GM21825 (cell line): ENCODE measurements at regions not wholly inside any gene's neighbourhood (a gene's known extent, or its start where the extent isn't known, plus 50 kb on each side); places are given as distances from the start of the nearest gene placed in this dataset.
"Not testable (repeated sequence)": the region's sequence is repeated elsewhere in the genome, so short reads cannot be mapped to it uniquely, and the experiment has no call there.

Experiments
- ATAC-seq: cut with Tn5 transposase; IDR thresholded peaks from one replicate; pipeline ENCODE4 v1.9.1; 2021; ENCODE audit warnings: mild to moderate bottlenecking, moderate library complexity; ENCODE audit not compliant: unreplicated experiment

DNA sequence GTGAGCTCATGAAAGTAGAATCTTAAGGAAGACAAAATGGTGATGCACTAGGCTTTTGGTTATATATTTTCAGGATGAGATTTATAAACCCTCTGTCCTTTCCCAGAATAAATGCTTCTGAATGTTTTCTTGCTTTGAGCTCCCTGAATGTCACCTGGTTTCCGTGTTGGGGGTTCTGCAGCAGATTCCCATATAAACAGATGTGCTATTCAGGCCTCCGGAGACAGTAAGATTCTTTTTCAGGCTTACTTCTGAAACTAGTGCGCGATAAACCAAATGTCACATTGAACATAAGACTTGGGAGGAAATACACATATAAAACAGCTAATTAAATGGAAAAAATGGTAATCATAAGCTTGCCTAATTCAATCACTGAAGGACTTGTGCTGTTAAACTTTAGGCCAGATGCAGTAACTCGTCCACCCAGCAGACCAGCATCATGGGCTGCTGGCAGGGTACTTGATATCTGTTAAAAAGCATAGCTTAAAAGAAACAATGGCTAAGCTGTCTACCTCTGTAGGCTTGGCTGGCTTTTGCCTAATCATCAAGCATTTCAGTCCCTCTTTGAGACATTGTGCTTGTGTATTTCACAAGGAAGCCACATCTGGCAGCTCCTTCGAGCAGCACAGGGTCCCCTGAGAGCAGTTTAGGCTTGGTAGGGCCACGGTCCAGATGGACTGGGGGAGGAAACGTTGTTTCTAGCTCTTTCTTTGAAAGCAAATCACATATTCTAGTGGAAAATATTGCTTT lies 281.2 kb upstream of the KIAA1217 start:
- no peak for ATAC-seq

DNA sequence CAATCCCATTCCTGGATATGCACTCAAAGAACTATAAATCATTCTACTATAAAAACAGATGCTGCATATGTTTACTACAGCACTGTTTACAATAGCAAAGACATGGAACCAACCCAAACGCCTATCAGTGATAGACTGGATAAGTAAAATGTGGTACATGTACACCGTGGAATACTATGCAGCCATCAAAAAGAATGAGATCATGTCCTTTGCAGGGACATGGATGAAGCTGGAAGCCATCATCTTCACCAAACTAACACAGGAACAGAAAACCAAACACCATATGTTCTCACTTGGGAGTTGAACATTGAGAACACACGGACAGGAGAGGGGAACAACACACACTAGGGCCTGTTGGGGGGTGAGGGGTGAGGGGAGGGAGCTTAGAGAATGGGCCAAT lies 274.9 kb upstream of the KIAA1217 start:
- not testable (repeated sequence) for ATAC-seq

DNA sequence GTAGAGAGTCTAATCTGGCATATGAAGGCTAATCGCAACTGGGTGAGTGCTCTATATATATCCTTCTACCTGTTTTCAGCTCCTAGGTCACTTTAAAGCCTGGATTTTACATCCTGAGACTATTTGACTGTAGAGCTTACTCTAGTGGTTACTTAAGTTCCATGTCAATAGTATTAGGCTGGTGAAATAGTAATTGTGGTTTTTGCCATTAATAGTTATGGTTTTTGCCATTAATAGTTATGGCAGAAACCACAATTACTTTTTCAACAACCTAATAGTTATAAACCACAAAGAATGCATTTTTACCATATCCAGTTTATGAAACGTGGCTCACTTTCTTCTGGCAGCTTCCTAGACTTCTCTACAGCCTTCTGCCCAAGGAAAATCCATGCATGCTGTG lies 263.1 kb upstream of the KIAA1217 start:
- no peak for ATAC-seq

DNA sequence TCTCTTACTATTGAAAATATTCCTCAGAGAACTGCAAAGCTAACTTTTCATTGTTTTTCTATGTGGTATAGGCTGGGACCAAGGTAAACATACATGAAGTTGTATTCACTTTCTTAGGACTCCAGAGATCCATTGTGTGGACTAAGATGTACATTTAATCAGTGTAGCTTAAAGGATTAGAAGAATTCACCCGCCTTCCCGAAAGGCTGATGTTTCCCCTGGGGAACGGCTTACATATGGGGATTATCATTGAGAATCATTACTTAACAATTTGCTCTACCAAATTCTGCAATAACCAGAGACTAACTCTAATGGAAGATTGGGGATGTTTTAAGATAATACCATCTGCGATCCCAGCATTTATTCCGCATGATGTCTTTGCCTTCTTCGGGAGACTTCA lies 257.1 kb upstream of the KIAA1217 start:
- no peak for ATAC-seq

DNA sequence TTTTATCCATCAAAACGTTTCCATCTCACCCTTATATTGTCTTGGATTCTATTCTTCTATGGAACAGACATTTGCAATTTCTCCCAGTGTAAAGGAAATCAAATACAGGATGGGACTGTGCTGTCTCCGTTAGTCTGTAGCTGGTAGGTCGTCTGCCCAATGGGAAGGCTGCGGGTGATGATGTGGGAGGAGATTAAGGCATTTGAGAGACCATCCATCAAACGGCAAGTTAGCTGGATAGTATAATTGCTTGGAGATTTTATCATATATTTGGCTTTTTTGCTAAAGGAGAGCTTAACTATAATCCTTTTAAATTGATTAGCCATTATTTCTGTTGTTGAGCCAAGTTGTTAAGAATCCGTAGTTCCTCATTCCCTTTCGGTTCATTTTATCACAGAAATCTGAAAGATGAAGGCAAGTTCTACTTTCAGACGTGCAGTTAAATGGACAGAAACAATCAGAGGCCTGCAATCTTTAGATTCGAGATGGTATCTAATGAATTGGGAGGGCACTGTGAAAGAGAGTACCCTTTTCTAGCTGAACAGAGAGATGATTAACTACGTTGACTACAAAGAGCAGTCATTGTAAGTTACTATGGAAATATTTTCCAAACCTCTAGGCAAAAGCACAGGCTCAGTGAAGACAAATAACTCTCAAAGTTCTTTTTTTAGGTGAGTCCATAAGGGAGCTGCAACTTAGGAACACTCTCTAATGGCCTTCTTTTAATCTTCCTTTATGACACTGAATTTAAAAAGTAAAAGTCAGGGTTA lies 253.3 kb upstream of the KIAA1217 start:
- ATAC-seq = no peak

DNA sequence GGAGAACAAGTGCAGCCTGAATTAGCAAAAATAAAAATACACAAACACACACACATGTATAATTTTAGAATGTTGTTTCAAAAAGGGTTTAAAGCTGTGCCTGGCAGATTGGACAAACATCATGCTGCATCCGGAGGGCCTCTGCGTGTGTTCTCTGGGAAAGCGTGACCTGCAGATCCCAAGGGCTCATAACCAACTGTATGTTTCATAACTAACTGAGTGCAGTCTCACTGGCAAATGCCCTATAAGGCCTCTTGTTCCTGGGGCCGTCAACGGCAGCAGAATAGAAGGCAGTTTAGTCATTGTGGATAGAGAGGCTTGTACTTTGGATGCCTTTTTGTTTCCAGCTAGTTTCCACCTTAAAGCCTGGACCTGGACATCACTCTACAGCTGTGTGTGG lies 243.8 kb upstream of the KIAA1217 start:
- ATAC-seq = no peak

DNA sequence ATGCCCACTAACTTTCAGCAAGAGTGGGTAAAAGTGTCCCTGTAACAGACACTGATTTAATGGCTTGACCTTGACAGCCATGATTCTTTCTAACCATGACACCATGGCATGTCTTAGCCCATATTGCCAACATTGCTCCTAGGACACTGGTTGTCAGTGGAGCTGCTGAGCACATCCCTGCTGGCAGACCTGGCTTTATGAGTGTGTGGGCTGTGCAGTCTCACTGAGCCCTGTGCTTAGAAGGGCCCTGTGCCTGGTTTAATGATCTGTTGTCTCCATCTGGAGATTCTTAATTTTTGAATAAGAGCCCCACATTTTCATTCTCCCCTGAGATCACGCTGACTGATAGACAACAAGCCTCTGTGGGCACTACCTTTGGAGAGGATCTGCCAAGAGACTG lies 243.1 kb upstream of the KIAA1217 start:
- ATAC-seq = no peak

DNA sequence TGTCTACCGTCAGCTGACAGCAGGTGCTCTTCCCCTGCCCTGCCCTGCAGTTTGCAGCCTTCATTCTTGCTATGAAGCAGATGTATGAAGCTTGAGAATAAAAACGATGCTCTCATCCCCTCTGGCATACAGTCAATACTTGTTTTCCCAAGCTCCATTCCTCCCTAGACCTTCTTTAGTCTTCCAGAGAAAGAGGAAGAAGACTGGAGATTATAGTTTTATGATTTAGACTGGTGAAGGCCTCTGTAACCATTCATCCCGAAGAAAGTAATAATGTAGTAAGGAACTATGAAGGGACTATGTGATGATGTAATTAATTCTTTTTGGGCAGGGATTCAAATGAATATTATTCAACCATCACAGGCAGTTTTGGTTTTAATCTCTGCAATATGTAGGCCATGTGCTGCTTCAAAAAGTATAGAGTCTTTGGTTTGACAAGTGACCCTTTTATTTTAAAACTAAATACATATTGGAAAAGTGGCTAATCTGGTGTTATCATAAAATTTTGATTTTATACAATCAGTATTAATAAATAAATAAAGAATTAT lies 242.4 kb upstream of the KIAA1217 start:
- no peak for ATAC-seq

DNA sequence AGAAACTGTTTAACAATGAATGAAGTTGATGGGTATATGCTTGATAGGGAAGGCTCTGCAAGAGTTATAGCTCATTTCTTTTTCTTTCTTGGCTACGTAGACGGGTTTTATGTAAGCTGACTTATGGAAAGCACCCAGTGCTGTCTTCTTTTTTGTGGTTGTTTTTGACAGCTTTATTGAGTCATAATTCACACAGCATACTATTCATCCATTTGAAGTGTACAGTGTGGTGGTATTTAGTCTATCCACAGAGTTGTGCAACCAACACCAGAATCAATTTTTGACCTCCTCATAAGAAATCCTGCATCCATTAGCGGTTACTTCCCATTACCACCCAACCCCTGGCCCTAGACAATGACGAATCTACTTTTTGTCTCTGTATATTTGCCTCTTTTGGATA lies 240.6 kb upstream of the KIAA1217 start:
- no peak for ATAC-seq

DNA sequence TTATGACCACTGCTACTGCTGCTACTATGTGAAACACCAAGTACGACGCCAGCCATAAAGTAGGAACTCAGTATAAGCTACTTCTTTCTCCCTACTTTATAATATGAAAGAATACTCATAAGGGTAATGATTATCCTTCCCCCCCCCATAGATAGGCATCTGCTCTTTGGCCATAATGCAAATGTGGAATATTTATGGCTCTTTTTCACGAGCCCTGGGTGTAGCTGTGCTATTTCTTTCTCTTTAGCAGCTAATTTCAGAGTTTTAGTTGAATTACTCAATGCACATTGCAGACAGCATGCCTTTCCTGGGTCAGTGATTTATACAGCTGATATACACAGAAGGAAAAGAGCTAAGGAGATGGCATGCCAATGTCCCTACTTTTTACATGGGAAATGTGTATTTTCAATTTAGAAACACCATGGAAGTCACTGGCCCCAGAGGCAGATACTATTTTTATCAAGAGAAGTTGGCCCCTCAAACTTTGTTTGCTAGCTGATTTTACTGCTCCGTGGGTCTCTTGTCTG lies 234.1 kb upstream of the KIAA1217 start:
- no peak for ATAC-seq

DNA sequence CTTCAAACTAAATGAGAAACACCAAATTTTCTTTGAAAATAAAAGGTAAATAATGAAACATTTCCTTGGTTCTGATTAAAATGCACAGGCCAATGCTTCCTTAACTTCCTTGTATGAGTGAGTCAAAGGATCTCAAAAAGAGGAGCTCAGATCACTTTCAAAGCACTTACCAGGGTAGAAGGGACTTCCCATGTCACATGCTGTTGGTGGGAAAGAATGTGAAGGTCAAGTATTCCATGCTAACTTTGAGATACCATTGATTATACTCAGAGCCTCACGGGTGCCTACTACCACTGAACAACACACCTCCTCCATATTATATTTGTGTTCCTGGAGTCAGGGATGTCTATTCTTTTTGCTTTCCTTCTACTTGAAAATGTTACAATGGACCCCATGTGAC lies 233.5 kb upstream of the KIAA1217 start:
- ATAC-seq = no peak

DNA sequence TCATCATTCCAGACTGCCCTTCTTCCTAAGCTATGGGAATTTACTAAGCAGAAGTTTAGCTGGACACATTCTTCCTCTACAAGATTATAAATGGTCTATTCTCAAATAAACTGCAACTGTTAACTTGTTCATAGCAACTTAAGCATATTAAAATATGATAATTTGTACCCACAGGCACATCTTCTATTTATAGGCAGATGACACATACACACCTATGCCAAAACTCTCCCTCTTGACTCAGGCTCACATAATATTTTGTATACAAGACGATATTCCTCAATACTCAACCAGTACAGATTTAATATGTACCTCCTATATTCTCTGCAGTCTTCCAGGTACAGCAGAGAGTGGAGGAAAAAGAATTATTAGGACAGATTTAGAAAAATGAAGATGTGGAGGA lies 232.7 kb upstream of the KIAA1217 start:
- ATAC-seq = no peak

DNA sequence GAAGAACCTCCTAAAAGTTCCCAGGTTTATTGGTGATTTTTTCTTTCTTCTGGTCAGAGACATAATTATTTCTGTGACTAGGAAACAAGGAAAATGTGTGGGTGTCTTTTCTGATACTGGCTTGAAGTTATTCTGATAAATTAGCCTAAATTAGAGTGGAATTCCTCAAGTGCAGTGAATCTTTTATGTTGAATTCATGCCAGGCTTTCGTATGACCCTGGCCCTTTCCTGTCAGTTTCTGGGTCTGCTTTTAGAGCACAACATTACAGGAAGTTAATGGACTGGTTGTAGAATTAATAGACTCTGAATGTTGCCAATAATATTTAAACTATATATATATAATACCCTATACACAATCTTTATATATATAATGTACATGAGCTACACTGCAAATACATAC lies 230.6 kb upstream of the KIAA1217 start:
- no peak for ATAC-seq

DNA sequence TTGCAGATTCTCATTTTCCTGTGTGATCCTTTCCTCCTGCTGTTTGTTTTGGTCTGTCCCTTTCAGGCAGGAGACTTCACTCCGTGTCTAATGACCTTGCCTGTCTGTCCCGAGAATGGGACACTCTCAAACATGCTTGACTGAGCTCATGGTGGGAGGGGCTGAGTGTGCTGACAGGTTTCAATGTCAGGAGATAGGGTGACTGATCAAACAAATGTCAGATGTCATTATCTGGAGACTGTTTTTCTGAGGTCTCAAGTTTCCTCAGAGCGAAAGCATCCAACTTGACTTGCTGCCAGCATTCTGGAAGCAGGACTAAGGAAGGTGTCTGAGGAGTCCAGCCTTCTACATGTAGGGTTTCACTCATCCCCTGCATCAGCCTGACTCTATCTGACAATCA lies 228.8 kb upstream of the KIAA1217 start:
- ATAC-seq = no peak

DNA sequence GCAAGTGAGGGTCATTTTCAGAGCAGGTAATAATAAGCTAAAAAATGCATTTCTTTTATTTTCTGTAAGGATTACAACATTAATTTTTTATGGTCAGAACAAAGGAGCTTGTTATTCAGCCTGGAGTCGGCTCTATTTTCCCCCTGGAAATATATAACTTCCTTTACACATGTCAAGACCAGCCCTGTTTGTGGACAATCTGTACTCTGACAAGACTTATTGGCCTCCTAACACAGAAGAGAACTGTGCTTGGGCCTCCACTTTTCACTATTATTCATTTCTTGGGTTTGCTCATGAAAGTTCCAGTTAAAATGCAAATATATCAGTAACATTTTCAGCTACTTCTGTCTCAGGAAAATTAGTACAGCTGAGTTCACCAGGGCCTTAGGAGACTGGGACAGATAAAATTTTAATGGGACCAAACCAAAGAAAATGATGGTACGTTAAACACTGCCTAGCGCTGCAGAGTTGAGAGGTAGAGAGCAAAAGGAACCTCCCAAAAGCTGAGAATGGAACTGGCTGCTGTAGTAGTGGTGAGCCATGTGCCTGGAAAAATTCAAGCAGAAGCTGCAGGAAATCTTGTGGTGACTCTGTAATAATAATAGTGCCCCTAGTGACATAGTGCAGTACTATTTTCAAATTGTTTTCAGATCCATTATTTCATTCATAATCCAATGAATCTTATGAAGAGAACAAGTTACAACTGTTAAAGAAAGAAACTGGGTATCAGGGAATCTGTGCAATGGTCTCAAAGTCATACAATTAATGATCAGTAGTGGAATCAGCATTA lies 227.2 kb upstream of the KIAA1217 start:
- no peak for ATAC-seq

DNA sequence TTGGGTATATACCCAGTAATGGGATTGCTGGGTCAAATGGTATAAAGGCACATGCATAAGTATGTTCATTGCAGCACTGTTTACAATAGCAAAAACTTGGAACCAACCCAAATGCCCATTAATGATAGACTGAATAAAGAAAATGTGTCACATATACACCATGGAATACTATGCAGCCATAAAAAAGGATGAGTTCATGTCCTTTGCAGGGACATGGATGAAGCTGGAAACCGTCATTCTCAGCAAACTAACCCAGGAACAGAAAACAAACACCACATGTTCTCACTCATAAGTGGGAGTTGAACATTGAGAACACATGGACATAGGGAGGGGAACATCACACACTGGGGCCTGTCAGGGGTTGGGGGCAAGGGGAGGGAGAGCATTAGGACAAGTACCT lies 224.5 kb upstream of the KIAA1217 start:
- not testable (repeated sequence) for ATAC-seq

DNA sequence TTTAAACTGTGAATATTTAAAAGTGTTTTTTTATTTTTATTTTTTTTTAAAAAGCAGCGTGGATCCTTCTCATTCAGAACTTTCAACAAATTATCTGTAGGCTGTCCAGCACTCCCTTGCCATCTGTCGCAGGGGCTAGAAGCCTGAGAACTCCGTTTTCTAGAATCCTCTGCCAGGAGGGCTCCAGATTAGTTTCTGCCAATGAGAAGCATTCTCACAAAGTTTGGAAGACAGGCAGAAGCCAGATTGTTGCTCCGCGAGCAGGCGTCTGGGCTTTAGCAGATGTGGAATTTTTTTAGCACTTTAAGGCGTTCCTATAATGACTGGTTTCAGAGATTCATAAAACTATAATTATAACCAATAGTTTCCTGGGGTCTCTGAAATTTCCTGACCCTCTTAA lies 220.9 kb upstream of the KIAA1217 start:
- no peak for ATAC-seq

DNA sequence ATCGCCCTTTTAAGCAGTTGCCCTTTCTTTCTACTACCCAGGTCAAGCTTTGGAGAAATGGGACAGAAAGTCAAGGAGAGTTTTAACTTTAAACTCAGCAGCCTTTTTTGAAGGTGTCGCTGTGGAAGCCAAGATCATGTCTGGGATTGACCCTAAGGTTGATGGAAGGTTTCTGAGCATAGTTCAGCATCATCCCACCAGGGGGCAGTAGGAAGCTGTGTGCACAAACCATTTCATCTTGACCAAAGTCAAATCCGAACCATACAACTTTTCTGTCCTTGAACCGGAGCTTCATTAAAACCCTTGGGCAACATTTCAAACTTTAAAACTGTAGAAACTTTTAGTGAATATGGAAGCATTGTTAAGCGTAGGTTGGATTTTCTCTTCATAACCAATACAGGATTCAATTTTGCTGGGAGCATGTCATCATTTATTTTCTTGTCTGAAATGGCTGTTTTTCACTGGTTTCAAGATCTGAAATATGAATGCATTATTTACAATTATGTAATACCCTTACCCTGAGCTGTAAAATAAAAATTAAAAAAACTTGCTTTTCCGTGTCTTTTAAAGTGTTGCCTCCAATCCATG lies 214.4 kb upstream of the KIAA1217 start:
- ATAC-seq = no peak

DNA sequence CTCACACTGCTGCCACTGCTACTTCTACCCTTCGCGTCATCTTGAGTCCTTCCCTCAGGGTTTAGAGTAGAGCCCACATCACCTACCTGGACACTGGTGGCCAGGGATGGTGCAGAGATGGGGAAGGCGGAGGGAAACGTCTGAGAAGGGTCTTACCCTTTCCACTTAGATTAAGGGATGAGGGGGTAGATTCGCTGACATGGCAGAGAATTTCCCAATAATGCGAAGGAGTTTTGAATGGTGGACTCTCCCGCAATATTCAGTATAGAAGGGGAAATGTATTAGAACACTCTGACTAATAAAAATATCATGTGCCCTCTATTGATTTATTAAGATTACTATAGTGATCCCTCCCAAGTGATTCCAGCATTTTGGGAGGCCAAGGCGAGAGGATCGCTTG lies 209.5 kb upstream of the KIAA1217 start:
- ATAC-seq = no peak

DNA sequence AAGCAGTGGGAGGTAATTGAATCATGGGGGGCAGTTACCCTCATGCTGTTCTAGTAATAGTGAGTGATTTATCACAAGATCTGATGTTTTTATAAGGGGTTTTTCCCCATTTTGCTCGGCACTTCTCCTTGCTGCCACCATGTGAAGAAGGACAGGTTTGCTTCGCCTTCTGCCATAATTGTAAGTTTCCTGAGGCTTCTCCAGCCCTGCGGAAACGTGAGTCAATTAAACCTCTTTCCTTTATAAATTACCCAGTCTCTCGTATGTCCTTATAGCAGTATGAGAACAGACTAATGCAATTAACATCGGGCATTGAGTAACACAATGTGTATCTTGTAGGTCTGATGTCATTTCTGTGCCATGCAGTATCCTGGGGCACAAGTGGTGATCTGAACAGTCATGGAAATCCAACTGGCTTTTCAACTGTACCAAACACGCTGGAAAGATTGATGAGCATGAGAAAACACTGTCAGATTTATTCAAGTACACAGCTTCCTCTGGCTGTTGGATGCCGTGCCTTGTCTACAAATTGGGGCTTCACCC lies 208.6 kb upstream of the KIAA1217 start:
- ATAC-seq = no peak

DNA sequence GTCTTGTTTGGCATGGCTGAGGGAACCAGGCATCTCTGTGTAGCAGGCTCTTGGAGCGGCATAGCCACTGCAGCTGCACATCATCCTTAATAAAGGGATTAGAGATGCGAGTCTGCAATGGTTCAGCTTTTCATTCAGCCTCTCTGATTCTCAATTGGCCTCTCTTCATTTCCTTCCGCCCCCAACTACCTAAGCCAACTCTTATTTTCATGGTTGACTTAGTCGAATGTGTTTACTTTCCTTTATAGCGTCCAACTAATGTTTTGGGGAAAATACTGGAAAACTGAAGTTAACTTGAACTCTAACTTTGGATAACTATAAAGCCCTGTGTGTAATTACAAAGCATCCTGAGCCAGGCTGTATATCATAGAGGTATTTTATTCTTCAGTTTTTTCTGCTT lies 202.2 kb upstream of the KIAA1217 start:
- ATAC-seq = no peak
